GM21526 (cell line): ENCODE measurements at regions not wholly inside any gene's neighbourhood (a gene's known extent, or its start where the extent isn't known, plus 50 kb on each side); places are given as distances from the start of the nearest gene placed in this dataset.

Experiments used
- ATAC-seq: cut with Tn5 transposase; IDR thresholded peaks from one replicate; pipeline ENCODE4 v1.9.1; 2021; ENCODE audit warnings: moderate library complexity; ENCODE audit not compliant: unreplicated experiment, low FRiP score

GRCh38 chr7:12741951-12742575, 54.6 kb downstream of the ARL4A start:
- ATAC-seq: no peak

- no peak for ATAC-seq
These were observed 58.8 kb downstream of the ARL4A start for GRCh38 chr7:12746211-12746610.

GRCh38 chr7:12747687-12748306, 60.4 kb downstream of the ARL4A start:
- no peak for ATAC-seq

- ATAC-seq: no peak
These were observed 61.6 kb downstream of the ARL4A start for GRCh38 chr7:12749069-12749468.

GRCh38 chr7:12749746-12750145, 62.3 kb downstream of the ARL4A start:
- ATAC-seq: no peak

GRCh38 chr7:12751764-12752163, 64.3 kb downstream of the ARL4A start:
- ATAC-seq: no peak

- no peak for ATAC-seq
These were observed 66.7 kb downstream of the ARL4A start for GRCh38 chr7:12754179-12754578.

GRCh38 chr7:12756821-12757220, 69.4 kb downstream of the ARL4A start:
- no peak for ATAC-seq

- ATAC-seq: no peak
These were observed 70.0 kb downstream of the ARL4A start for GRCh38 chr7:12757443-12757842.

- no peak for ATAC-seq
These were observed 71.7 kb downstream of the ARL4A start for GRCh38 chr7:12759151-12759550.

GRCh38 chr7:12761111-12761510, 73.7 kb downstream of the ARL4A start:
- no peak for ATAC-seq

GRCh38 chr7:12761691-12762090, 74.3 kb downstream of the ARL4A start:
- ATAC-seq: no peak

GRCh38 chr7:12764458-12764891, 77.0 kb downstream of the ARL4A start:
- no peak for ATAC-seq

- no peak for ATAC-seq
These were observed 78.1 kb downstream of the ARL4A start for GRCh38 chr7:12765431-12766100.

- no peak for ATAC-seq
These were observed 79.0 kb downstream of the ARL4A start for GRCh38 chr7:12766416-12766815.

- ATAC-seq: no peak
These were observed 81.5 kb downstream of the ARL4A start for GRCh38 chr7:12768948-12769347.

- ATAC-seq: no peak
These were observed 82.0 kb downstream of the ARL4A start for GRCh38 chr7:12769444-12769843.

- ATAC-seq: no peak
These were observed 83.0 kb downstream of the ARL4A start for GRCh38 chr7:12770227-12770975.

GRCh38 chr7:12771378-12771877, 84.0 kb downstream of the ARL4A start:
- ATAC-seq: no peak

- ATAC-seq: no peak
These were observed 85.3 kb downstream of the ARL4A start for GRCh38 chr7:12772768-12773167.

- ATAC-seq: no peak
These were observed 89.8 kb downstream of the ARL4A start for GRCh38 chr7:12777257-12777656.
